HG02852 (cell line): ENCODE measurements at regions not wholly inside any gene's neighbourhood (a gene's known extent, or its start where the extent isn't known, plus 50 kb on each side); places are given as distances from the start of the nearest gene placed in this dataset.
A peak's percentile ranks its signal among the peaks of the same experiment; 100 is the strongest.
"Not testable (repeated sequence)": the region's sequence is repeated elsewhere in the genome, so short reads cannot be mapped to it uniquely, and the experiment has no call there.

Experiments
- ATAC-seq: cut with Tn5 transposase; IDR thresholded peaks from one replicate; pipeline ENCODE4 v1.9.1; 2021; ENCODE audit warnings: mild to moderate bottlenecking, moderate library complexity; ENCODE audit not compliant: unreplicated experiment

GRCh38 chr2:198917926-198918720 lies 539.6 kb downstream of the SATB2 start:
- ATAC-seq: no peak

DNA sequence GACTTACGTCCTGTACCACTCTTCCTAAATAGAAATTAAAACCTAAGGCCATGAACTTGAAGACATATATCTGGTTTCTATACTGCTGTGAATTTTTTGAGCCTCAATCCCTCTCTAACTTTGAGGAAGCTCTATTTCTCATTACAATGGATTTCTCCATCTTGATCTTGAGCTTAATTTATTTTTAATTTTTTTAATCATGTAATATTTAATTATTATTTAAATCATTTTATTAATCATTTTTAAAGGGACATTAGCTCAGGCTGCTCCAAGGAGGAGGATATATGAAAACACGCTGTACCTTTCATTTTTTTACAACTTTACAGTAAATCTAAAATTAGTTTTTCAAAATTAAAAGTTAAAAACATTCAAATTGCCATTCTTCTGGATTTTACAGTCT lies 540.5 kb downstream of the SATB2 start:
- no peak for ATAC-seq

DNA sequence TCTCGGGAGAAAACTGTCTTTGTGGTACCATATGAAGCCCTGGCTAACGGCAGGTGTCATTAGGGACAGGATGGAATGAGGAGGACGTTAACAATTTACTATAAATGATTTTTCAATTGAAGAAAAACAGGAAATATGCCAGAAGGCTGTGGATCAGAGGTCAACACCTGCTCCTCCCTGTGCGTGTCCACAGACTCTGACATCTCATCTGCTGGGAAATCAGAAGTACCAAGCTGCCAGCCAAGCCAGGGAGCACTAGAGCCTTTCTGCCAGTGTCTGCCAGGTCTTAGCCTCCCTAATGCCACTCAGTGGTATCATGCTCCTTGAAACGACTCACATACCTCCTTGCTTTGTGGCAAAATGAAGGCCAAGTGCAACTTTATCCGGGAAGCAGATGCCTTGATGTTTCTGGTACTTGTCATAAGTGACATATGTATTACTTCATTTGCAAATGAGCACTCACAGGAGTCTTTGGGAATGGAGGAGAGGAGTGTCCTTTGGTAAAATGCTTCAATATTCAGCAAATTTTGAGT lies 541.1 kb downstream of the SATB2 start:
- no peak for ATAC-seq

GRCh38 chr2:198913394-198914152 lies 544.2 kb downstream of the SATB2 start:
- ATAC-seq: peak; percentile 99

DNA sequence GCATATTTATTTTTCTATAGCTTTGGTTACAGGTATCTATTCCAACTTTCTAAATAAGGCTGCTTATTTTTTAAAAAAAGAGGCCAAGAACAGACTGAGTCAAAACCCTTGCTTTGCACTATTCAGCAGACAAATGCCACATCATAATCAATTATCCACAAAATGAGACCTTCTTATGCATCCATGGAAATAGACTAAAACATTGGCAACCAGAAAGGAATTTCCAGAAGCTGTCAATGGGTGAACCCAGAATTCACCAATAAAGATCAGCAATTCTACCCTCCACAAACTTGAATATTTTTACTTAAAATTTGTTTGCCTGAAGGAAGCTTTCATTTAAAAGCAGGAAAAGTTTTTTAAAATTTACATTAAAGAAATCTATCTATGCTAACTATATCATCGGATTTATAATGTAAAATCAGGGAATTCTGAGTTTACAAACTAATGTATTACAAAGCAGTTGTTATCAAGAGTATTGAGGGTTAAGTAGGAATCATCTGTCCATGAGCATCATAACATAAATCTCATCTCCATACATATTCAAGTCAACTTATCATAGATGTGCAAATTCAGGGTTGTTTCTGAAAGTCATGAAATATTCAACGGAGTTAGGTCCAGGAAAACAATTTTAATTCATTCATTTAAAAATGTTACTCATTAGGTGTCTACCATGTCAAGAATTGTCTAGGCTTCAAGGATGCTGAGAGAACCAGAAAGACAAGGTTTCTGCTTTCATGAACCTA lies 548.0 kb downstream of the SATB2 start:
- ATAC-seq: no peak

GRCh38 chr2:198905881-198906612 lies 551.7 kb downstream of the SATB2 start:
- ATAC-seq: peak; percentile 71

- ATAC-seq: no peak
Measured at GRCh38 chr2:198901894-198902293, 555.8 kb downstream of the SATB2 start.

DNA sequence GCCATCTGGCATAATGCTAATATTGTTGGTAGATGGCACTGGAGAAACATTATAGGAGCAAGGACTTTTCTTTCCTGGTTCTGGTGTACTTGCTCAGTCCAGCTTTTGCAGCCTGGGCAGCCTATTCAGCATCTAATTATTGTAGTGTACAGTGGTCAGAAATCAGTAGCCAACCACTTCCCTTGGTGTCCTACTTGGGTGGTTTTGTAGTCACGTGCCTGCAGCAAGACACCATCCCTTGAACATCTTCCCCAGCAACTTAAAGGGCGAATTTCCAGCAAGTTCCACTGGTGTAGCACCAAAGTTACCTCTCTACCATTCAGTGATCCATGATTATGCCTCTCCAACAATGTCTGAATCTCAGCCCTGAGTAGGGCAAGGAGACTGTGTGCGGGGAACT lies 557.6 kb downstream of the SATB2 start:
- ATAC-seq: no peak

DNA sequence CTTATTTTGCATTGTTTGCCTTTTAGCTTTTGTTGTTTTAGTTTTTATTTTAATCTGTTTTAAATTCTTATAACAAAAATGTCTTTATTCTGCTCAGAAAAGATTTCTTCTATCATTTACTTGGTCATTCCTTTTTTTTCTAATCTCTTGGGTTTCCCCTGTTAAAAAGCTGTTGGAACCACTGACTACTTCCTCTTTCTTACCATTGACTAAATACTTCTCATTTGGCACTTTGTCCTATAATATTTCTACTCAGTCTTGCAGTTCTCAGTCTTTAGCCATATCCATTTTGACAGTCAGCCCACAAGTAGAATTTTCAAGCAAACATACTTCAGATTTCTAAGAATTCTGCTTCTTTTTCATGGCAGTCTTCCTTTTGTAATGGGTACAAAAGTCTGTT lies 567.2 kb downstream of the SATB2 start:
- peak; percentile 84 for ATAC-seq

- ATAC-seq: no peak
Measured at GRCh38 chr2:198883604-198884003, 574.1 kb downstream of the SATB2 start.

GRCh38 chr2:198880986-198881385 lies 576.8 kb downstream of the SATB2 start:
- ATAC-seq: no peak

DNA sequence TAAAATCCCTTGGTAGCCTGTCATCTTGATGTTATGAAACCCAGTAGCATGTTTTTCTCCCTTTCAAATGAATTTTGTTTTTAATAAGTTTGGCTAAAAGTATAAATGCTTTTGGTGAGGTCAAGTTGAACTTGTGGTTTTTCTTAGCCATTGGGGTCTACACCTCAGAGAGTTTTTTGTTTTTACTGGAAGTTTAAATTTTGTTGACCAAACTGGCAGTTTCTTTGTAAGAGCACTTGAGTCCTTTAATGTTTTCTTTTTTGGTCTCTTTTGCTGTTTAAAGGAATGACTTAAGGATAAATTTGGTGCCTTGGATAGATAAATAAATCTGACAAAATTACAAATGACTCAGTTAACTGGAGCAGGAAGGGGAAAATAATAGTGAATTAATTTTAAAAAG lies 577.3 kb downstream of the SATB2 start:
- no peak for ATAC-seq

- peak; percentile 87 for ATAC-seq
Measured at GRCh38 chr2:198874472-198874858, 583.3 kb downstream of the SATB2 start.

DNA sequence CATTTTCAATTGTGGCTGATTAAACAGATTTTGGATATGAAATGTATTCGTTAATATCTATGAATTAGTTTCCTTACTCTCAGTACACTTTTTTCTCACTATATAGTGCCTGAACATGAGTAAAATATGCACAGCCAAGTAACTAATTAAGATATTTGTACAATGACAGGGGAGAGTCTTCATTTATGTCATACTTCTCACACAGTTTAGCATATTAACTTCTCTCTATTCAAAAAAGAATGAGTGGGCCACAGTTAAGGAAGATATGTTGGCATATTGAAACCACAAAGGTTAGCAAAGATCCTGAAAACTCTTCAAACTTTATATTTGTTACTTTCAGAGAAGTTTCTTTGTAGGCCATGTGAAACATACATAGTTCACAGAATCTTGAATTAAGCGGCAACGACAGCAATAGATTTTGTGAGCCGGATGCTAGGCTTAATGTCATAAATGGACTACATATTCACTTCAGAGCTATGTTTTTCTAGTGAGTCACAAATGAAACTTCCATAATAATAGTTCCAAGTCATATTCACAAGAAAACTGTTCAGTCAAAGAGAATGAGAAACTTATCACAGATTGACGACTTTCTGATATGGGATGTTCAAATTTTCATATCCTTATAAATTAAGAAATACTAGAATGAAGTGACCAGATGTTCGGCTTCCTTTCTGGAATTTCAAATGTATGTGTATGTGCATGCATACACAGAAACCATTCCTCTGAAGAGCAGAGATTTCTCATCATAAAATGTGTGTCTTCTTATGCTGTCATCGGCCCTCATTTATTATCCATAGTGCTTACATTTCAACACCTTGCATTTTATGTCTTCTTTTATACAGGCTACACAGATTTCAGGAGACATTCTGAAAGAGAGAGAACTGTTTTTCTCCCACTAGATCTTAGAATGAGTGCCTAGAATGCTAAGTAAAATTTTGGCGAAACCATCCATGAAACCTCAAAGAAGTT lies 584.0 kb downstream of the SATB2 start:
- peak; percentile 25 for ATAC-seq

GRCh38 chr2:198863655-198864054 lies 594.1 kb downstream of the SATB2 start:
- ATAC-seq: no peak

DNA sequence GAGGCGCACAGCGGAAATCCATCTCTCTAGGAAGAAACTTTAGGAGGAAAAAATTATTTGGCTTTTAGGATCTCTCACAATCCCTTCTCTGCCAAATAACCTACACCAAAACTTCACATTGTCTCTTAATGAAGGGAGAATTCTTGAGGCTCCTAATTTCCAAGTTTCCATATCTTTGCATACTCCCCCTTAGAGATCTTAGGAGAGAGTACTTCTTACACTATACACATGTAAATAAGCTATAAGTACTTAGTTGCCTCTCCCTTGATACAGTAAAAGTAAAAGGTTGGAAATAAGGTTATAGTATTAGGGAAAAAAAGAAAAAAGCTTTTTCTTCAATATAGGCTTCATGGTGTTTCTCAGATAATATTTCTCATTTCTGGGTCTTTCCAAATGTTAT lies 596.7 kb downstream of the SATB2 start:
- ATAC-seq: no peak

DNA sequence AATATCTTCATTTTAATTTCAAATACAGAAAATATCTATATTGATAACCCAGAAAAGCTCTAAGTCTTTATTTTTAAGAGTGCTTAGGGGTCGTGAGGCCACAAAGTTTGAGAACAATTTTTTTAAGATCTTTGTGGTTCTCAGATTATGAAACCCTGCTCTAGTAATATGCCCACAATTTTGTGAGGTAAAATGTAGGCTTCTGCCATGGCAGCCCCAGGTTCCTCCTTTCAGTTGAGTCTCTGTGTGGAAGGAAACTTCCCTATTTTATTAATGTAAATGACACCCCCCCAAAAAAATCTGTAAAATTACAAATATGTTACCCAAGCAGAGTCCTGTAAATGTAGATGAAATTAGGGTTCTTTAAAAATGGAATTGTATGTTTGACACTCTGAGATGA lies 600.5 kb downstream of the SATB2 start:
- ATAC-seq: no peak

DNA sequence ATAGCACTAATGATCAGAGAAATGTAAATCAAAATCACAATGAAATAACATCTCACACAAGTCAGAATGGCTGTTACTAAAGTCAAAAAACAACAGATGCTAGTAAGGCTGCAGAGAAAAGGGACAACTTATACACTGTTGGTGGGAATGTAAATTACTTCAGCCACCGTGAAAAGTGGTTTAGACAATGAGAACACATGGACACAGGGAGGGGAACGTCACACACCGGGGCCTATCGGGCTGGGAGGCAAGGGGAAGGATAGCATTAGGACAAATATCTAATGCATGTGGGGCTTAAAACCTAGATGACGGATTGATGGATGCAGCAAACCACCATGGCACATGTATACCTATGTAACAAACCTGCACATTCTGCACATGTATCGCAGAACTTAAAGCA lies 602.0 kb downstream of the SATB2 start:
- not testable (repeated sequence) for ATAC-seq

DNA sequence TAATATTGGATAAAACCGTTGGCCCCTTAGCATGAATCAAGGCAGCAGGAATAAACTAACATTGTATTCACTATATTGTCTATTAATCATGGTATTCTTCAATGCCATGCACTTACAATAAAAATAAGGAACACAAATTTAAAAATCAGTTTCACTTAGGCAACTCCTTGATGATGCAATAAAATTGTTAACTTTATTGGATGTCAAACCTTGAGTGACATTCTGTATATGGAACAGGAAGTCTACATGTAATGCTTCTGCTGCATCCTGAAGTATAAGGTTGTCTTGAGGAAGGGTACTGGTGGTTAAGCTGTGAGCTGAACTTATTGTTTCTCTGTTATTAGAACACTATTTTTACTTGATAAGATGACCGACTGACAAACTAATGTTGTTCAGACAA lies 605.5 kb downstream of the SATB2 start:
- ATAC-seq: no peak

GRCh38 chr2:198825534-198825933 lies 632.2 kb downstream of the SATB2 start:
- no peak for ATAC-seq
